HAP-1 (cell line): ENCODE measurements at regions not wholly inside any gene's neighbourhood (a gene's known extent, or its start where the extent isn't known, plus 50 kb on each side); places are given as distances from the start of the nearest gene placed in this dataset.

Source experiments
- DNase-seq, 2 experiments: peaks; one replicate each; pipeline ENCODE4 v3.0.0-alpha.2; 2016 to 2020; ENCODE audit warnings: low spot score in 2 of 2
- H3K27me3 ChIP-seq: fragments of 250-450 bp; sonication (Bioruptor Pico); 2 replicates; pipeline ENCODE4 v1.5.1; 2020; ENCODE audit warnings: low read depth, mild to moderate bottlenecking, moderate library complexity
- H3K36me3 ChIP-seq: fragments of 250-450 bp; sonication (Bioruptor Pico); replicated peaks from 2 replicates; pipeline ENCODE4 v1.5.1; 2020; ENCODE audit warnings: mild to moderate bottlenecking
- H3K4me1 ChIP-seq: fragments of 250-450 bp; sonication (Bioruptor Pico); 2 replicates; pipeline ENCODE4 v1.5.1; 2020; ENCODE audit warnings: mild to moderate bottlenecking
- H3K4me3 ChIP-seq: fragments of 250-450 bp; sonication (Bioruptor Pico); 2 replicates; pipeline ENCODE4 v1.5.1; 2020; ENCODE audit warnings: mild to moderate bottlenecking, moderate library complexity
- H3K9me3 ChIP-seq: fragments of 250-450 bp; sonication (Bioruptor Pico); 2 replicates; pipeline ENCODE4 v1.5.1; 2020; ENCODE audit warnings: mild to moderate bottlenecking, moderate library complexity
- in situ Hi-C: fragments of 300-500 bp; cut with MboI; formaldehyde crosslinking; loops from 3 replicates; pipeline ENCODE4 v1.14.3; 2020; ENCODE audit warnings: low sequenced_read_pairs, inconsistent platforms, mixed read lengths

DNA sequence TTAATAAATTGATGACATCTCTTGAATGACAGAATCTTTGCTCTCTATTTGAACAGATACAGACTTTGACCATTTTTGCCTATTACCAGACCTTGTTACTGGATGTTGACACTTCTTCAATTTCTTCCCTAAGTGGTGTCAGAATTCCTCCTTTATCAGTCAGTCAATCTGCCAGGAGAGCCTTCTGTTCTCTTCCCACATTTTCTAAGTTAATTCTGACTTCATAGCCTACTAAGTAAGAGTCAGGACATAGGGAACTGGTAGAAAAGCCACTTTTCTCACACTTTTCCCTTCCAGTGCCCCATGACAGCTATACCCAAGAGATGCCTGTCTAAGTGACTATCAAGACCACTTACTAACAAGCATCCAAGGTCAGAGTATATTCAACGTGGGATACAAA, 1187.5 kb upstream of the NXPH2 start:
- Histone ChIP-seq H3K9me3 (peaks cover 7% of the 10 kb centered on the region), H3K27me3 (no peaks in the 10 kb centered on the region), H3K4me3 (no peak overlapping the region), H3K4me1 (peaks cover 14% of the 10 kb centered on the region), H3K36me3 (no peaks in the 10 kb centered on the region)
- in situ Hi-C loops = no loop called here
- no peak for DNase-seq

GRCh38 chr2:139964721-139965440, 1184.7 kb upstream of the NXPH2 start:
- no peak for DNase-seq
- H3K4me3 ChIP-seq = no peak overlapping the region
- in situ Hi-C loops = no loop called here
- peaks cover 7% of the 10 kb centered on the region for H3K9me3 ChIP-seq
- no peaks in the 10 kb centered on the region for H3K27me3 ChIP-seq
- no peaks in the 10 kb centered on the region for H3K36me3 ChIP-seq
- H3K4me1 ChIP-seq = peaks cover 11% of the 10 kb centered on the region

GRCh38 chr2:139963863-139964355, 1183.7 kb upstream of the NXPH2 start:
- Histone ChIP-seq H3K4me3 (no peak overlapping the region), H3K36me3 (no peaks in the 10 kb centered on the region), H3K4me1 (peaks cover 3% of the 10 kb centered on the region), H3K27me3 (no peaks in the 10 kb centered on the region), H3K9me3 (peaks cover 7% of the 10 kb centered on the region)
- in situ Hi-C loops = no loop called here
- DNase-seq = no peak

GRCh38 chr2:139949242-139949972, 1169.2 kb upstream of the NXPH2 start:
- no peak overlapping the region for H3K4me3 ChIP-seq
- in situ Hi-C loops = no loop called here
- H3K36me3 ChIP-seq = no peaks in the 10 kb centered on the region
- no peaks in the 10 kb centered on the region for H3K27me3 ChIP-seq
- no peak for DNase-seq
- H3K4me1 ChIP-seq = no peaks in the 10 kb centered on the region; the same call in 1 of the 2 replicates
- no peaks in the 10 kb centered on the region for H3K9me3 ChIP-seq

DNA sequence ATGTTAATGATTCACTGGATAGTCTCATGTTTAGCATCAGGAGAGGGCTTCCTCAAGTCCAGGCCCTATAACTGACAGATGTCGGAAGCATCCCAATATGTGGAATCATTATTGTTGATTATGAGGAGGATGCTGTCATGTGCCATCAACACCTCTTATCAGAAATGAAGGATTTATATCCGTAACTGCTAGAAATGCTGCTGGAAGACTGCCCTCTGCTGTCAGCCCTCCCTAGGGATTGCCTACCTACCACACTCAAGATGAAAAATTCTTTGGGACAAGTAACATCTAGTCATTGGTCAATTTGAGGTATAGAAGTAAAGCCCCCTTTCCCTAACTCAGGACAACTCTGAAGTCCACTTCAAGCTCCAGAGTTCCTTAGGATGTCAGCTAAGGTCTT, 1166.5 kb upstream of the NXPH2 start:
- Histone ChIP-seq H3K27me3 (no peaks in the 10 kb centered on the region), H3K4me1 (no peaks in the 10 kb centered on the region; the same call in 1 of the 2 replicates), H3K36me3 (no peaks in the 10 kb centered on the region), H3K4me3 (no peak overlapping the region), H3K9me3 (no peaks in the 10 kb centered on the region)
- no peak for DNase-seq
- in situ Hi-C loops = no loop called here

- DNase-seq = no peak
- H3K4me1 ChIP-seq = no peaks in the 10 kb centered on the region
- in situ Hi-C loops = no loop called here
- no peak overlapping the region for H3K4me3 ChIP-seq
- H3K9me3 ChIP-seq = no peaks in the 10 kb centered on the region
- H3K36me3 ChIP-seq = no peaks in the 10 kb centered on the region
- H3K27me3 ChIP-seq = no peaks in the 10 kb centered on the region
Observed at GRCh38 chr2:139940686-139941085, 1160.5 kb upstream of the NXPH2 start.

DNA sequence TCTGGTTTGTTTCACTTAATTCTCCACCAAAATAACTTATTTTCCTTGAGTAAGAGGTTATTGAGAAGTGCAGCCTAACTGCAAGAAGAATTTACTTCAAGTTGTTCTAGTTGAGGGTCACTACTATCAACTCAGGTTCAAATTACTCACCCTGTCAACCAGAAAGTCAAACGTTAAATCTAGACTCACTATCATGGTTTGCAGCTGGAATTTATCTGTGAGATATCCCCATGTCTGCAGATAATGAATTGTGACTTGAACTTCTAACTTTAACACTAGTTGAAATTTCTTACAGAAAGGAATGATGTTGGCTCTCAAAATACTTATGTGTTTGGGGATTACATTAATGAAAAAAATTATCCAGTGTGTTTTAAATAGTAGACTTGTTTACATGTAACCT, 1145.7 kb upstream of the NXPH2 start:
- no peak for DNase-seq
- H3K36me3 ChIP-seq = no peaks in the 10 kb centered on the region
- no peak overlapping the region for H3K4me3 ChIP-seq
- no peaks in the 10 kb centered on the region for H3K27me3 ChIP-seq
- H3K9me3 ChIP-seq = no peaks in the 10 kb centered on the region
- H3K4me1 ChIP-seq = no peaks in the 10 kb centered on the region
- in situ Hi-C loops = no loop called here

- no peaks in the 10 kb centered on the region for H3K27me3 ChIP-seq
- no peak for DNase-seq
- no peaks in the 10 kb centered on the region for H3K9me3 ChIP-seq
- H3K4me3 ChIP-seq = no peak overlapping the region
- in situ Hi-C loops = no loop called here
- no peaks in the 10 kb centered on the region for H3K36me3 ChIP-seq
- no peaks in the 10 kb centered on the region for H3K4me1 ChIP-seq
Observed at GRCh38 chr2:139924070-139924469, 1143.9 kb upstream of the NXPH2 start.

- H3K9me3 ChIP-seq = no peaks in the 10 kb centered on the region
- H3K27me3 ChIP-seq = no peaks in the 10 kb centered on the region
- in situ Hi-C loops = no loop called here
- no peak for DNase-seq
- H3K4me3 ChIP-seq = no peak overlapping the region
- H3K4me1 ChIP-seq = no peaks in the 10 kb centered on the region
- H3K36me3 ChIP-seq = no peaks in the 10 kb centered on the region
Observed at GRCh38 chr2:139918982-139919381, 1138.8 kb upstream of the NXPH2 start.

DNA sequence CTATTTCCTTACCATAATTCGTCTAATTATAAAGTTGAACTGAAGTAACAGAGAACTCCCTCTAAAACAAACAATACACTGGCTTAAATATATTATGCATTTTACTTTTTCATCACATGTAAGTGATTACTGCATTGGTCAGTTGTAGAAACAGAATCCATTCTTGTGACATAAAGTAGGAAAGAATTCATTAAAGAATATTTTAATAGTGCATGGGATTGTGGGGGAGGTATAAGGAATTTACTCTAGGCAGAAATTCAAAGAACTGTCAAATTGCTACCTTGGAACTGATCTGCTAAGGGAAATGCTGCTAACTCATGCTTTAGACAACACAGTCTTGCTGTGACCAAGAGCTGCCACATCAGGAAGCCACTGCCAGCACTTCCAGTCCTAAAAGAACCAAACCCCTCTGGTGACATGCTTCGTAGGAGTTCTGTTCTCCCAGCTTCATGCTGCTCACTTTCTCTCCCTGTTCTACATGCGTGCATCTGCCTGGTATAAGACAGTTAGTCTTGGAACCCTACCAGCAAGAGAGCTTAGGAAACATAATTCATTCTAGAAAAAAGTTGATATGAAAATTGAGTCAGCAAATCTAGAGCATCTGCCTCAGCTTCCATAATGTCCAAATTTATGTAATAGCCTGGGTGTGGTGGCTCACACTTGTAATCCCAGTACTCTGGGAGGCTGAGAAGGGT, 1137.6 kb upstream of the NXPH2 start:
- Histone ChIP-seq H3K36me3 (no peaks in the 10 kb centered on the region), H3K4me3 (no peak overlapping the region), H3K4me1 (no peaks in the 10 kb centered on the region), H3K27me3 (no peaks in the 10 kb centered on the region), H3K9me3 (no peaks in the 10 kb centered on the region; the same call in 1 of the 2 replicates)
- DNase-seq = no peak
- in situ Hi-C loops = no loop called here

GRCh38 chr2:139916822-139917221, 1136.6 kb upstream of the NXPH2 start:
- H3K27me3 ChIP-seq = no peaks in the 10 kb centered on the region
- no peak overlapping the region for H3K4me3 ChIP-seq
- in situ Hi-C loops = no loop called here

GRCh38 chr2:139911160-139911559, 1131.0 kb upstream of the NXPH2 start:
- H3K4me3 ChIP-seq = no peak overlapping the region
- H3K27me3 ChIP-seq = no peaks in the 10 kb centered on the region
- no peaks in the 10 kb centered on the region for H3K4me1 ChIP-seq
- no peaks in the 10 kb centered on the region; the same call in 1 of the 2 replicates for H3K9me3 ChIP-seq
- H3K36me3 ChIP-seq = no peaks in the 10 kb centered on the region
- in situ Hi-C loops = no loop called here
- no peak for DNase-seq

More at GRCh38 chr2:139916822-139917221, 1136.6 kb upstream of the NXPH2 start:
- H3K9me3 ChIP-seq = no peaks in the 10 kb centered on the region; the same call in 1 of the 2 replicates
- H3K4me1 ChIP-seq = no peaks in the 10 kb centered on the region
- H3K36me3 ChIP-seq = no peaks in the 10 kb centered on the region
- DNase-seq = peak in 1 of 2 experiments; percentile 13

DNA sequence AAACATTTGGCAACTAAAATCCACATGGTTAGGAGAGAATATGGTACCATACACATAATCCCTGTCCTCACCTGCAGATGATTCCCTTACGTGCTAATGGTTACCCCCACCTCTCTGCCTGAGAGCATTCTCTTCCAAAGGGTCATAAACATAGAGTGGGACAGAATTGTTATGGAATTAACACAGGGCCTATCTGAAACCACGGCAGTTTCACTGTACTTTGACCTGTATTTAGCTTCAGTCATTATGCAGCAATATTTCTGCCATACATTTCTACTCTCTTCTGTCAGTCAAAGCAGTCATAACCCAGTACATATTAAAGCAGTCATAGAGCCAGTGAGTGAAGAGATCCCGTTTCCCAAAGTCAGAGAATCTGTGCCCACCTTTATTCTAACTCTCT, 1128.9 kb upstream of the NXPH2 start:
- Histone ChIP-seq H3K27me3 (no peaks in the 10 kb centered on the region), H3K4me1 (no peaks in the 10 kb centered on the region), H3K4me3 (no peak overlapping the region), H3K36me3 (no peaks in the 10 kb centered on the region), H3K9me3 (no peaks in the 10 kb centered on the region; the same call in 1 of the 2 replicates)
- in situ Hi-C loops = no loop called here
- DNase-seq = no peak

GRCh38 chr2:139905624-139906023, 1125.4 kb upstream of the NXPH2 start:
- Histone ChIP-seq H3K27me3 (no peaks in the 10 kb centered on the region), H3K9me3 (no peaks in the 10 kb centered on the region), H3K4me3 (no peak overlapping the region), H3K4me1 (no peaks in the 10 kb centered on the region), H3K36me3 (no peaks in the 10 kb centered on the region)
- DNase-seq = no peak
- in situ Hi-C loops = no loop called here
